Skeletal muscle tissue (tissue), 3 donors: ENCODE measurements at regions not wholly inside any gene's neighbourhood (a gene's known extent, or its start where the extent isn't known, plus 50 kb on each side); places are given as distances from the start of the nearest gene placed in this dataset.
"Not testable (repeated sequence)": the region's sequence is repeated elsewhere in the genome, so short reads cannot be mapped to it uniquely, and the experiment has no call there.

Source experiments
- H3K27ac ChIP-seq: one replicate; pipeline ENCODE4 v1.7.0; 2013; ENCODE audit warnings: mild to moderate bottlenecking, low read depth, low read length, inconsistent platforms
- H3K27me3 ChIP-seq, 3 donors: one replicate each; pipeline ENCODE4 v1.7.0; 2013; ENCODE audit warnings: low read length in 3 of 3; ENCODE audit not compliant: control insufficient read depth in 3 of 3, insufficient read depth in 3 of 3
- H3K36me3 ChIP-seq, 3 donors: one replicate each; pipeline ENCODE4 v1.7.0; 2013; ENCODE audit warnings: low read length in 3 of 3; ENCODE audit not compliant: control insufficient read depth in 3 of 3, insufficient read depth in 3 of 3
- H3K4me1 ChIP-seq, 3 donors: one replicate each; pipeline ENCODE4 v1.7.0; 2013; ENCODE audit warnings: low read length in 3 of 3, mild to moderate bottlenecking in 3 of 3; ENCODE audit not compliant: control insufficient read depth in 3 of 3, insufficient read depth in 3 of 3
- H3K4me3 ChIP-seq, 3 donors: one replicate each; pipeline ENCODE4 v1.7.0; 2013; ENCODE audit warnings: low read length in 3 of 3
- H3K9ac ChIP-seq, 3 donors: one replicate each; pipeline ENCODE4 v1.7.0; 2013; ENCODE audit warnings: low read length in 3 of 3, mild to moderate bottlenecking in 3 of 3, moderate library complexity in 2 of 3, low read depth in 1 of 3
- H3K9me3 ChIP-seq, 3 donors: one replicate each; pipeline ENCODE4 v1.7.0; 2013; ENCODE audit warnings: low read length in 3 of 3; ENCODE audit not compliant: control insufficient read depth in 3 of 3
- donor health status: Osteomylitis.

- Histone ChIP-seq H3K9ac (no peak overlapping the region), H3K27me3 (no peaks in the 10 kb centered on the region), H3K4me3 (no peak overlapping the region), H3K4me1 (no peaks in the 10 kb centered on the region), H3K27ac (no peak overlapping the region), H3K36me3 (no peaks in the 10 kb centered on the region), H3K9me3 (peaks cover 3% of the 10 kb centered on the region in 3 donors)
Measured at GRCh38 chr18:5024741-5025140, 172.3 kb downstream of the AKAIN1 start.

- H3K27me3 ChIP-seq: no peaks in the 10 kb centered on the region
- no peak overlapping the region for H3K27ac ChIP-seq
- no peak overlapping the region for H3K4me3 ChIP-seq
- H3K9me3 ChIP-seq: peaks cover 0 to 3% (median 3%) of the 10 kb centered on the region in 3 donors
- H3K9ac ChIP-seq: no peak overlapping the region
- no peaks in the 10 kb centered on the region for H3K4me1 ChIP-seq
- H3K36me3 ChIP-seq: no peaks in the 10 kb centered on the region
Measured at GRCh38 chr18:5021558-5021957, 175.5 kb downstream of the AKAIN1 start.

- Histone ChIP-seq H3K9me3 (no peaks in the 10 kb centered on the region), H3K4me1 (no peaks in the 10 kb centered on the region), H3K36me3 (no peaks in the 10 kb centered on the region), H3K27ac (no peak overlapping the region), H3K4me3 (no peak overlapping the region), H3K9ac (no peak overlapping the region), H3K27me3 (no peaks in the 10 kb centered on the region)
Measured at GRCh38 chr18:5015213-5015612, 181.8 kb downstream of the AKAIN1 start.

- not testable (repeated sequence) for H3K27ac ChIP-seq, H3K9ac ChIP-seq, H3K4me3 ChIP-seq, H3K9me3 ChIP-seq, H3K27me3 ChIP-seq, H3K4me1 ChIP-seq, H3K36me3 ChIP-seq
Measured at GRCh38 chr18:5004031-5004820, 192.8 kb downstream of the AKAIN1 start.

GRCh38 chr18:4994710-4995109 lies 202.3 kb downstream of the AKAIN1 start:
- Histone ChIP-seq H3K4me3 (no peak overlapping the region), H3K9ac (no peak overlapping the region), H3K9me3 (peaks cover 0 to 2% (median 0%) of the 10 kb centered on the region in 3 donors), H3K4me1 (no peaks in the 10 kb centered on the region), H3K36me3 (no peaks in the 10 kb centered on the region), H3K27ac (no peak overlapping the region), H3K27me3 (no peaks in the 10 kb centered on the region)

- H3K36me3 ChIP-seq: no peaks in the 10 kb centered on the region
- H3K9me3 ChIP-seq: peaks cover 0 to 2% (median 0%) of the 10 kb centered on the region in 3 donors
- no peak overlapping the region for H3K4me3 ChIP-seq
- no peaks in the 10 kb centered on the region for H3K27me3 ChIP-seq
- no peak overlapping the region for H3K9ac ChIP-seq
- H3K27ac ChIP-seq: no peak overlapping the region
- no peaks in the 10 kb centered on the region for H3K4me1 ChIP-seq
Measured at GRCh38 chr18:4987452-4988405, 209.3 kb downstream of the AKAIN1 start.

GRCh38 chr18:4986677-4987076 lies 210.4 kb downstream of the AKAIN1 start:
- no peak overlapping the region for H3K27ac ChIP-seq
- H3K27me3 ChIP-seq: no peaks in the 10 kb centered on the region
- no peak overlapping the region for H3K4me3 ChIP-seq
- no peaks in the 10 kb centered on the region for H3K4me1 ChIP-seq
- H3K9ac ChIP-seq: no peak overlapping the region
- no peaks in the 10 kb centered on the region for H3K36me3 ChIP-seq
- H3K9me3 ChIP-seq: no peaks in the 10 kb centered on the region

- Histone ChIP-seq H3K9ac (no peak overlapping the region), H3K4me3 (no peak overlapping the region), H3K4me1 (no peaks in the 10 kb centered on the region), H3K36me3 (no peaks in the 10 kb centered on the region), H3K27ac (no peak overlapping the region), H3K9me3 (no peaks in the 10 kb centered on the region), H3K27me3 (no peaks in the 10 kb centered on the region)
Measured at GRCh38 chr18:4986066-4986465, 211.0 kb downstream of the AKAIN1 start.

- H3K9ac ChIP-seq: no peak overlapping the region
- no peaks in the 10 kb centered on the region for H3K4me1 ChIP-seq
- H3K27me3 ChIP-seq: no peaks in the 10 kb centered on the region
- no peaks in the 10 kb centered on the region for H3K36me3 ChIP-seq
- H3K9me3 ChIP-seq: peaks cover 2% of the 10 kb centered on the region in 3 donors
- no peak overlapping the region for H3K27ac ChIP-seq
- no peak overlapping the region for H3K4me3 ChIP-seq
Measured at GRCh38 chr18:4961121-4961909, 235.7 kb downstream of the AKAIN1 start.
